Stimulated activated CD8-positive, alpha-beta memory T cell treated with anti-CD3 and anti-CD28 coated beads, Interleukin-4, amount 100 ng/mL, for 24 hours (primary cell): ENCODE measurements at regions not wholly inside any gene's neighbourhood (a gene's known extent, or its start where the extent isn't known, plus 50 kb on each side); places are given as distances from the start of the nearest gene placed in this dataset.
"Not testable (repeated sequence)": the region's sequence is repeated elsewhere in the genome, so short reads cannot be mapped to it uniquely, and the experiment has no call there.

ENCODE experiments used
- DNase-seq: peaks from one replicate; pipeline ENCODE4 v3.0.0-alpha.2; 2020; ENCODE audit warnings: low read depth

DNA sequence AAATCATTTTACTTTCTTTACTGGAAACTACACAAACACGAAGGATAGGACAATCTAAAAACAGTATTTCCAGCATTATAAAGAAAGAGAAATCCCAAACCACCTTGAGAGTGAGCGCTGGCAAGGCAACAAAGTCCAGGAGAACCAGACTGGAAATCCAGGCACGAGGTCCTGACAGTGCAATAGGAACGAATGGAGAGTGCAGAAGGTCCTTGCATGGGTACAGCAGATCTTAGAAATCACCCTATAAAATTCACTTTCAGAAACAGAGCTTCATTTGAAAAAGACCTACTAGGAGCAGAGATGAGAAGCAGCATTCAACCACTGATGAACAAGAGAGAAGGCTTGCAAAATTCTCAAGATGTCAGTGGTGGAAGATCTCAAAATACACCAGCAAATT is 133.7 kb upstream of the ST8SIA4 start:
- no peak for DNase-seq

DNA sequence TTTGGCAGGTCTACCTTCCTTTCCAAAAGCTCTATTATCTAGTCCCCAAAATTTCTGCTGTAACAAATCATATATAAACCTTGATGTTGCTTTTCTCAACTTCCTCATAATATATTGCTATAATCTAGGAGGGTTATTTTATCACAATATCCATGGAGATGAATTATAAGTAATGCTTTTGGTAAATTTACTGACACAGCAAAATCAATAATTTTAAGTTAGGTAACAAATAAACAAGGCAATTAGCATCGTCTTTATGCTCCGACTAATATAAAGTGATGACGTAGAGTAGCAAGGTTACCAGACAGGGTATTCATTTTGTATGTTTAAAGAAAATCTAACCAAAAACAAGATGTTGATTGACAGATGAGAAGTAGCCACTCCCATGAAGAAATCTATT is 132.3 kb upstream of the ST8SIA4 start:
- no peak for DNase-seq

DNA sequence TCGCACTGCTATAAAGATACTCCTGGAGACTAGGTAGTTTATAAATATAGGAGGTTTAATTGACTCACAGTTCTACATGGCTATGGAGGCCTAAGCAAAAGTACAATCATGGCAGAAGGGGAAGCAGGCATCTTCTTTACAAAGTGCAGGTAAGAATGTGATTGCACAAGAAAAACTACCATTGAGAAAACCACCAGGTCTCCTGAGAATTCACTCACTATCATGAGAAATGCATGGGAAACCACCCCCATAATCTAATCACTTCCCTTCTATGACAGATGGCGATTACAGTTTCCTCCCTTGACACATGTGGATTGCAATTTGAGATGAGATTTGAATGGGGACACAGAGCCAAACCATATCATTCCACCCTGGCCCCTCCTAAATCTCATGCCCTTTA is 121.2 kb upstream of the ST8SIA4 start:
- no peak for DNase-seq

DNA sequence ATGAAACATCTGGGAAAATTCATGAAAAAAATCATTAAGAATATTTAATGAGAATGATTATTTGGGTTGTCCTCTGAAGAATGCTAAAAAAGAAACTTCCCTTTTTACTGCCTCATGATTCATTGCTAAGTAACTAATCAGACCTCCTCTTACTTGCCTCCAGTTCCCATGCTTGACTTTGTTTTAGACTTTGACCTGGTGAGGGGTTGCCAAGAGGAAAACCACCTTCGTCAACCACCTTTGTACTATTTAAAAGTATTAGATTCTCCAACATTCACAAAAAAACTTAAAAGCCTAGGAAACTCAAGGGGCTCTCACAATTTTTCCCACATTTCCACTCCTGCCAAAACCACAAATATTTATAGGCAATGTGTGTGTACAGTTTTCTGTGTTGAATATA is 115.2 kb upstream of the ST8SIA4 start:
- no peak for DNase-seq

DNA sequence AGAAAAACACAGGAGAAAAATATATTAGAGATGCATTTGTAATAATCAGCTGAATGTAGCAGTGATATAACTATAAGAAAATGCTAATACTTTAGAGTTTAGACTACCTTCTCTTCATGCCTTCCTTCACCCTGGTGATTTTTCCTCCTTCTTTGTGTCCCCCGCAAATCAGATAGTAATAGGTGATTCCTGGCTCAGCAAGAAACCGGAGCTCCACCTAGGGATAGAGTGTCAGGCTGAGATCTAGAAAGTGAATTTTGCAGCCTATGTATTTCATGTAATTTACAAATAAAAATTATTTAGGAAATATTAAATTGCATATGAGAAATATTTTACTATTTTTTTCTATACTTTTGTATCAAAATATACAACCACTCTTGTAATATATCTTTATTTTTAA is 109.8 kb upstream of the ST8SIA4 start:
- DNase-seq: no peak

DNA sequence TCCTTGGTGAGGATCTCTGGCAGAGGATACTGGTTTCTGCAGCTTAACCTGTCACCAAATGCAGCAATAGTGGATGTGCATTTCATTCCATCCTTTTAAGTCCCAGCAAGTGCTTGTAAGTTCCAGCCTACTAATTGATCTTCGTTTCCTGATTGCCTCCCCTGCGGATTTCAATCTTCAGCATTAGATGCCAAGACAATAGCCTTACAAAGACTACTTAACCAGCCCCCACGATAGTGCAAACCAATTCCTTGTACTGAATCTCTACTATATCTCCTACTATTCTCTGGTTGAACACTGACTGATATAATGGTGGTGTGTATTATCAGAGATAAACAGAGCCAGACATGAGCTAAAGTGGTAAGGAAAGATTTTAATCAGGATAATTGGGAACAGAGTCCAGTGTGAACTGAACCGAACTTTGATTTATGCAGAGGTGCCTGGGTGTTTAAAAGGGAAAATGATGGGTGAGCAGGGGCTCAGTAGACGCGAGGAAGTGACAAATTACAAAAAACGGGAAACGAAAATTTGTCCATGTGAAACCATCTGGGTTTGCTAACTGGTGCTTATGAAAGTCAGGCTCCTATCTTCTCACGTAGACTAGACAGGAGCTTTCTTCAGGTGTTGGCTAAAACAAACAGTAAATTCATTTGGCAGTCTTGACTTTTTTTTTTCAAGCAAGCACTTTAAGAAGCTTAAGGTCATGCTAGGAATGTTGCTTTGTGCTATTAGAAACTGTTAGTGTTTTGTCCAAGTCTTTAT is 106.9 kb upstream of the ST8SIA4 start:
- DNase-seq: no peak

DNA sequence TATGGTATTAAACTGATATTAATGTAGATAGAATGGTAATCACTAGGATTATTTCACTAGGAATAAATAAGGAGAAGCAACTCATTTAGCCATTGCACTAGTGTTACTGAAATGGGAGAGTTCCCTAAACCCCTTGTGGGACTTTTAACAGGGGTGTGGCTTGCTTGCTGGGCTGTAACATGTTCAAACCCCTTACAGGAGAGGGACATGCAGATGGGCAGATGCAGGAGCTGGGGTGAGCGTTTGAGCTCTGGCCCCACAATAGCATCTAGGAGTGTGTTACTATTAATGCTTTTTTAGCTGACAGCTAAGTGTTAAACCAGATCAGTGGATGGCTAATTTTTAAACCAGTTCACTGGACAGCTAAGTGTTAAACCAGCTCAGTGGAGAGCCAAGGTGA is 89.3 kb upstream of the ST8SIA4 start:
- DNase-seq: no peak

DNA sequence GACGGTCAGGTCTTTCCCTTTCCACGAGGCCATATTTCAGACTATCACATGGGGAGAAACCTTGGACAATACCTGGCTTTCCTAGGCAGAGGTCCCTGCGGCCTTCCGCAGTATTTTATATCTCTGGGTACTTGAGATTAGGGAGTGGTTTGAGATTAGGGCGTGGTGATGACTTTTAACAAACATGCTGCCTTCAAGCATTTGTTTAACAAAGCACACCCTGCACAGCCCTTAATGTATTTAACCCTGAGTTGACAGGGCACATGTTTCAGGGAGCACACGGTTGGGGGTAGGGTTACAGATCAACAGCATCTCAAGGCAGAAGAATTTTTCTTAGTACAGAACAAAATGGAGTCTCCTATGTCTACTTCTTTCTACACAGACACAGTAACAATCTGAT is 80.5 kb upstream of the ST8SIA4 start:
- not testable (repeated sequence) for DNase-seq

DNA sequence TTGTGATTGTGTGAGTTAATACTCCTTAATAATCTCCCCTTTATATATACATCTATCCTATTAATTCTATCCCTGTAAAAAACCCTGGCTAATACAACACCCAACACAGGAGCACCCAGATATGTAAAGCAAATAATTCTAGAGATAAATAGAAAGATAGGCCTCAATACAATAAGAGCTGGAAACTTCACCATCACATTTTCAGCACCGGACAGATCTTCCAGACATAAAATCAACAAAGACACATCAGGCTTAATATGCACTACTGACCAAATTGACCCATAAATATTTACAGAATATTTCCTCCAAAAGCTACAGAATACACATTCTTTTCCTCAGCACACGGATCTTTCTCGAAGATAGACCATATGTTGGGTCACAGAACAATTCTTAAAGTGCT is 71.0 kb upstream of the ST8SIA4 start:
- no peak for DNase-seq

DNA sequence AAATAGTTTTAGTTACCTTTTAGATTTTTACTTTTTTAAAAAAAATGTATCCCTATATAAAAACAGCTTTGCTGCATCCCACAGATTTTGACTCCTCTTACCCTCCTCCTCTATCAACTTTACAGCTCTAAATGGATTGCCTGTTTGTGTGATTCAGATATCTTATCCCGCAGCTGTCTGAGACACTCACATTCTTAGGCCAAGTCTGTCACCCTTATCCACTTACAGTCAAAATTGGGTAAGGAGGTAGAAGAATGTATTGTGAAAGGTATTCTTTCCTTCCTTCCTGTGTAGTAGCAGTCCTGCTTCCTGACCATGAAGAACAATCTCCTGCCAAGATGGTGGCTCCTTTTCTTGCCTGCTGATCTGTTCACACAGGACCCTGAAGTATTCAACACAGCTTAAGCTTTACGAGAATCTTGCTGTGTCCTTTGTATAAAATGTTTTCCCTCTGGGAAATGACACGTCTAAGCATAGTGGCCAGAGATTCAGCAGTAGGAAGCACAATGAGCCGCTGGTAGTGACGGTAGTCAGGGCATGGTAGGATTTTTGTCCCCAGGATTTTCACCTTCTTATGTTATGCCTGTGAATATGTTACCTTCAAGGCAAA is 67.7 kb upstream of the ST8SIA4 start:
- no peak for DNase-seq

DNA sequence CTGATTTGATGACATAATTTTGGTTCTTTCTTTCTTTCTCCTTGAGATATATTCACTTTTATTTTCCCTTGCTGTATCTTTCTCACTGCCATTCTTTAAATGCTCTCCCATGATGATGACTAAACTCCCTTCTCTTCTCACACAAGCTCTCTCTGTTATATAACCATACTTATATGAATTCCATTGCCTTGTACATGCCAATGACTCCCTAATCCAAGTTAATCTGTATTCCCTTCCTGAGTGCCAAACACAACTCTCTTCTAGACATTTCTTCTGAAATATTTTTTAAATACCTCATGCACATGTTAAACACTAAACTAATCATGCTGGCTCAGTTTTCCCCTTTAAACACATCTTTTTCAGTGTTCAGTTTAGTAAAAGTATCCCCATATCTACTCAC is 62.2 kb upstream of the ST8SIA4 start:
- DNase-seq: no peak
